K562 (cell line): ENCODE measurements at regions not wholly inside any gene's neighbourhood (a gene's known extent, or its start where the extent isn't known, plus 50 kb on each side); places are given as distances from the start of the nearest gene placed in this dataset.

Experiments
- ATF6 ChIP-seq: sonication (generic); formaldehyde crosslinking; IDR thresholded peaks from 2 replicates; pipeline ENCODE4 v1.4.0; 2020; ENCODE audit warnings: mild to moderate bottlenecking, missing genetic modification reagents
- CREM ChIP-seq: IDR thresholded peaks from 2 replicates; pipeline ENCODE4 v1.6.1; 2014; ENCODE audit warnings: antibody characterized with exemption, low read depth
- HES1 ChIP-seq: fragments of 450-650 bp; IDR thresholded peaks from 2 replicates; pipeline ENCODE4 v1.6.1; 2016; ENCODE audit warnings: low read depth, mild to moderate bottlenecking, moderate library complexity
- JUND ChIP-seq, 2 experiments: IDR thresholded peaks; 2 replicates in 1 of 2; 3 replicates in 1 of 2; pipeline ENCODE4 v1.6.1; 2011; ENCODE audit warnings: borderline replicate concordance in 2 of 2, low read depth in 2 of 2, low read length in 2 of 2, improper control_type of control experiment in 1 of 2, missing biosample characterization in 1 of 2, missing genetic modification characterization in 1 of 2, missing genetic modification reagents in 1 of 2
- NCOR1 ChIP-seq: fragments of 450-650 bp; IDR thresholded peaks from 2 replicates; pipeline ENCODE4 v1.6.1; 2016; ENCODE audit warnings: mild to moderate bottlenecking, moderate library complexity
- NFE2 ChIP-seq: IDR thresholded peaks from 2 replicates; pipeline ENCODE4 v1.6.1; 2014; ENCODE audit warnings: antibody characterized with exemption, low read depth
- RCOR1 ChIP-seq, 2 experiments: IDR thresholded peaks; 2 replicates each; pipeline ENCODE4 v1.6.1; 2012; ENCODE audit warnings: low read depth in 2 of 2, low read length in 2 of 2, borderline replicate concordance in 1 of 2, improper control_type of control experiment in 1 of 2
- SMAD4 ChIP-seq: fragments of 250-450 bp; sonication (Bioruptor Pico); conservative IDR thresholded peaks from 2 replicates; pipeline ENCODE4 v1.8.0; 2021; ENCODE audit warnings: inconsistent platforms, mild to moderate bottlenecking, moderate library complexity
- ZBTB11 ChIP-seq, 3 experiments: fragments of 200-800 bp in 1 of 3; fragments of 250-450 bp in 1 of 3; fragments of 450-650 bp in 1 of 3; sonication (Bioruptor Pico) in 1 of 3; sonication (Bioruptor generic) in 1 of 3; formaldehyde crosslinking in 1 of 3; IDR thresholded peaks; 2 replicates each; pipeline versions ENCODE4 v1.6.1 to v1.8.0; 2016 to 2022; ENCODE audit warnings: mild to moderate bottlenecking in 2 of 3, missing genetic modification characterization in 2 of 3, missing compliant biosample characterization in 1 of 3, moderate library complexity in 1 of 3
- ZBTB40 ChIP-seq, 2 experiments: fragments of 450-650 bp in 1 of 2; sonication (generic) in 1 of 2; formaldehyde crosslinking in 1 of 2; IDR thresholded peaks; 2 replicates each; pipeline versions ENCODE4 v1.7.1 to v1.9.0; 2016 to 2022; ENCODE audit warnings: inconsistent platforms in 1 of 2, mild to moderate bottlenecking in 1 of 2, missing genetic modification reagents in 1 of 2

GRCh38 chr16:86931410-86931941, 353.1 kb downstream of the FOXL1 start (continued):
- TF ChIP-seq ZBTB11 (CRISPR knock-in tag; IDR thresholded peaks at IDR 0.05), result peak in 1 of 3 experiments; percentile 18; a peak in 1 of 6 replicates
- no peak for TF ChIP-seq CREM
- TF ChIP-seq JUND (IDR thresholded peaks at IDR 0.05; ENCODE audit: borderline replicate concordance, low read depth, low read length), result peak; percentile 68
- TF ChIP-seq JUND (tag; IDR thresholded peaks at IDR 0.05; ENCODE audit: borderline replicate concordance, low read depth, low read length), result 0 out of 3 replicates have a peak, but pooled peaks have one; percentile 51
- TF ChIP-seq ATF6 (CRISPR knock-in tag), result no peak
- no peak for TF ChIP-seq ZBTB40 (IDR thresholded peaks at IDR 0.05)
- TF ChIP-seq ZBTB40 (CRISPR knock-in tag; IDR thresholded peaks at IDR 0.05), result no peak
- TF ChIP-seq NFE2, result 0 out of 2 replicates have a peak, but pooled peaks have one; percentile 8
- 0 out of 2 replicates have a peak, but pooled peaks have one; percentile 21 for TF ChIP-seq NCOR1
- 0 out of 2 replicates have a peak, but pooled peaks have one; percentile 34 for TF ChIP-seq HES1
- 0 out of 4 replicates have a peak, but pooled peaks of 1 of the 2 experiments have one; percentile 23 for TF ChIP-seq RCOR1 (IDR thresholded peaks at IDR 0.05; ENCODE audit: borderline replicate concordance in 1 of 2, low read depth in 2 of 2, low read length in 2 of 2)
- TF ChIP-seq SMAD4 (CRISPR knock-in tag), result peak; percentile 76; the same call in 1 of the 2 replicates
